ENCODE measurements at regions not wholly inside any gene's neighbourhood (a gene's known extent, or its start where the extent isn't known, plus 50 kb on each side); places are given as distances from the start of the nearest gene placed in this dataset.

- Mint-ChIP-seq H3K27me3 (no peaks in the 10 kb centered on the region), H3K4me1 (ENCODE audit: low read depth) (no peaks in the 10 kb centered on the region), H3K4me3 (no peak overlapping the region), H3K9me3 (no peaks in the 10 kb centered on the region), H3K36me3 (ENCODE audit: low read depth) (peaks cover 6% of the 10 kb centered on the region), H3K27ac (peak overlapping the region; percentile 10)
- intact Hi-C loops (cut with micrococcal nuclease): no loop called here
- no peak for ATAC-seq
- TF ChIP-seq CTCF (IDR thresholded peaks at IDR 0.05): no peak
- CTCF ChIA-PET: interaction anchor here (1.0 kb wide), 2 partner anchors 10 to 18 kb away, joined by 3 to 4 read pairs; no protein-coding TSS in a partner anchor
- DNase-seq: no peak
- POLR2A ChIA-PET: no interaction called here
These were observed 86.0 kb downstream of the RFLNA start for GRCh38 chr12:124380796-124381455.

GRCh38 chr12:124379938-124380754, 85.3 kb downstream of the RFLNA start:
- intact Hi-C loops (cut with micrococcal nuclease): no loop called here
- POLR2A ChIA-PET: no interaction called here
- Mint-ChIP-seq H3K27me3 (no peaks in the 10 kb centered on the region), H3K9me3 (no peaks in the 10 kb centered on the region), H3K4me1 (ENCODE audit: low read depth) (no peaks in the 10 kb centered on the region), H3K27ac (no peak overlapping the region), H3K36me3 (ENCODE audit: low read depth) (peaks cover 6% of the 10 kb centered on the region), H3K4me3 (no peak overlapping the region)
- ATAC-seq: no peak
- DNase-seq: no peak
- CTCF ChIA-PET: interaction anchor here (1.0 kb wide), 1 partner anchor 11 kb away, joined by 3 read pairs; no protein-coding TSS in a partner anchor
- no peak for TF ChIP-seq CTCF (IDR thresholded peaks at IDR 0.05)

GRCh38 chr12:124379379-124379937, 84.6 kb downstream of the RFLNA start:
- ChIA-PET CTCF (no interaction called here), POLR2A (no interaction called here)
- TF ChIP-seq CTCF (IDR thresholded peaks at IDR 0.05): no peak
- no peaks in the 10 kb centered on the region for H3K27me3 Mint-ChIP-seq
- no peaks in the 10 kb centered on the region for H3K4me1 Mint-ChIP-seq (ENCODE audit: low read depth)
- H3K27ac Mint-ChIP-seq: no peak overlapping the region
- no peaks in the 10 kb centered on the region for H3K9me3 Mint-ChIP-seq
- no peak for DNase-seq
- H3K4me3 Mint-ChIP-seq: no peak overlapping the region
- intact Hi-C loops (cut with micrococcal nuclease): no loop called here
- H3K36me3 Mint-ChIP-seq (ENCODE audit: low read depth): peaks cover 6% of the 10 kb centered on the region
- ATAC-seq: no peak

- DNase-seq (no peak), ATAC-seq (no peak)
- Mint-ChIP-seq H3K4me3 (no peak overlapping the region), H3K27ac (no peak overlapping the region), H3K4me1 (ENCODE audit: low read depth) (no peaks in the 10 kb centered on the region), H3K27me3 (no peaks in the 10 kb centered on the region), H3K9me3 (no peaks in the 10 kb centered on the region), H3K36me3 (ENCODE audit: low read depth) (peaks cover 6% of the 10 kb centered on the region)
- TF ChIP-seq CTCF (IDR thresholded peaks at IDR 0.05): no peak
- intact Hi-C loops (cut with micrococcal nuclease): no loop called here
- POLR2A ChIA-PET: no interaction called here
- CTCF ChIA-PET: no interaction called here
These were observed 84.0 kb downstream of the RFLNA start for GRCh38 chr12:124378926-124379325.

- intact Hi-C loops (cut with micrococcal nuclease): no loop called here
These were observed 83.2 kb downstream of the RFLNA start for GRCh38 chr12:124377981-124378509.

More at GRCh38 chr12:124377981-124378509, 83.2 kb downstream of the RFLNA start:
- H3K27ac Mint-ChIP-seq: no peak overlapping the region
- H3K4me3 Mint-ChIP-seq: no peak overlapping the region
- no peak for ATAC-seq
- TF ChIP-seq CTCF (IDR thresholded peaks at IDR 0.05): no peak
- no peak for DNase-seq
- CTCF ChIA-PET: no interaction called here
- no peaks in the 10 kb centered on the region for H3K27me3 Mint-ChIP-seq
- H3K36me3 Mint-ChIP-seq (ENCODE audit: low read depth): peaks cover 6% of the 10 kb centered on the region
- no peaks in the 10 kb centered on the region for H3K9me3 Mint-ChIP-seq
- H3K4me1 Mint-ChIP-seq (ENCODE audit: low read depth): no peaks in the 10 kb centered on the region
- POLR2A ChIA-PET: no interaction called here

All from activated CD8-positive, alpha-beta T cell treated with anti-CD3 and anti-CD28 coated beads for 36 hours (primary cell).